IgD-negative memory B cell (primary cell): ENCODE measurements at regions not wholly inside any gene's neighbourhood (a gene's known extent, or its start where the extent isn't known, plus 50 kb on each side); places are given as distances from the start of the nearest gene placed in this dataset.

Source experiments
- H3K27ac Mint-ChIP-seq, 3 donors: one replicate each; pipeline ENCODE4 v1.8.0; 2020 to 2022; ENCODE audit warnings: mild to moderate bottlenecking in 3 of 3, mixed read lengths in 3 of 3, moderate library complexity in 1 of 3
- H3K27me3 Mint-ChIP-seq: one replicate; pipeline ENCODE4 v1.8.0; 2021; ENCODE audit warnings: mixed read lengths
- H3K36me3 Mint-ChIP-seq: one replicate; pipeline ENCODE4 v1.8.0; 2020; ENCODE audit warnings: mild to moderate bottlenecking, mixed read lengths
- H3K4me1 Mint-ChIP-seq, 3 donors: one replicate each; pipeline ENCODE4 v1.8.0; 2020 to 2022; ENCODE audit warnings: mixed read lengths in 3 of 3, mild to moderate bottlenecking in 1 of 3
- H3K4me3 Mint-ChIP-seq, 4 donors: one replicate each; pipeline ENCODE4 v1.8.0; 2020 to 2022; ENCODE audit warnings: mild to moderate bottlenecking in 4 of 4, mixed read lengths in 4 of 4, moderate library complexity in 3 of 4
- H3K9me3 Mint-ChIP-seq, 3 donors: one replicate each; pipeline ENCODE4 v1.8.0; 2020 to 2021; ENCODE audit warnings: mixed read lengths in 3 of 3, mild to moderate bottlenecking in 1 of 3

- peaks cover 1% of the 10 kb centered on the region for H3K27me3 Mint-ChIP-seq
- no peak overlapping the region for H3K4me3 Mint-ChIP-seq
- no peak overlapping the region for H3K27ac Mint-ChIP-seq
- peaks cover 0 to 2% (median 0%) of the 10 kb centered on the region in 3 donors for H3K9me3 Mint-ChIP-seq
- peaks cover 1 to 6% (median 3%) of the 10 kb centered on the region in 3 donors for H3K4me1 Mint-ChIP-seq
- peaks cover 3% of the 10 kb centered on the region for H3K36me3 Mint-ChIP-seq
Observed at GRCh38 chr13:77443511-77443910, 92.0 kb upstream of the SCEL start.

GRCh38 chr13:77437267-77437666 lies 98.2 kb upstream of the SCEL start:
- Mint-ChIP-seq H3K4me3 (no peak overlapping the region), H3K4me1 (peaks cover 3 to 8% (median 8%) of the 10 kb centered on the region in 3 donors), H3K36me3 (peaks cover 4% of the 10 kb centered on the region), H3K27me3 (no peaks in the 10 kb centered on the region), H3K27ac (no peak overlapping the region), H3K9me3 (peaks cover 0 to 4% (median 0%) of the 10 kb centered on the region in 3 donors)

GRCh38 chr13:77434289-77434688 lies 101.2 kb upstream of the SCEL start:
- Mint-ChIP-seq H3K27ac (no peak overlapping the region), H3K27me3 (no peaks in the 10 kb centered on the region), H3K36me3 (peaks cover 2% of the 10 kb centered on the region), H3K4me1 (peaks cover 24 to 29% (median 25%) of the 10 kb centered on the region in 3 donors), H3K9me3 (peaks cover 0 to 2% (median 0%) of the 10 kb centered on the region in 3 donors), H3K4me3 (no peak overlapping the region)

GRCh38 chr13:77431449-77431848 lies 104.1 kb upstream of the SCEL start:
- H3K27ac Mint-ChIP-seq, result peak overlapping the region in 1 of 3 donors; percentile 49
- H3K4me3 Mint-ChIP-seq, result no peak overlapping the region
- H3K4me1 Mint-ChIP-seq, result peaks cover 32 to 36% (median 36%) of the 10 kb centered on the region in 3 donors
- no peaks in the 10 kb centered on the region for H3K27me3 Mint-ChIP-seq
- H3K9me3 Mint-ChIP-seq, result no peaks in the 10 kb centered on the region
- peaks cover 1% of the 10 kb centered on the region for H3K36me3 Mint-ChIP-seq

DNA sequence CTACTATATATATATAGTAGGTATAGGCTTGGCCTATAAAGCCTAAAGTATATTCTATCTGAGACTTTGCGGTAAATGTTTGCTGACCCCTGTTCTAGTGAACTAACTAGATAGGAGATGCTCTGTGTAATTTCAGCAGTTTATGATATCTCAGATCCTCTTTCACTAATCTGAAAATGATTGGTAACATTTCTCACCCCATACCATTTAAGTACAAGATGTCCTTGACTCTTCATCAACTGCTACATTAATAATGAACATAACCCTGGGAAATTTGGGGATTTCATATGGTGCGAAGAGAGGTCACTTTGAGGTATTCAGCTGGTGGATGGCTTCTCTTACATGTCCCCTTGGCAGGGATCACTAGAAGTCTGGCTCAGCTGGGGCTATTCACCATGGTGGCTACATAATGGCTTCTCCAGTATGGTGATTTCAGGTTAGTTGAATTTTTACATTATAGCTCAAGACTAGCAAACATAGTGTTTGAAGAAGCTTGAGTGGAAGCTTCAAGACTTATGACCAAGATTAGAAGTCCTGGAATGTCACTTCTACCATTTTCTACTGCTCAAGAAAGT lies 103.6 kb upstream of the MYCBP2 start:
- H3K27me3 Mint-ChIP-seq, result no peaks in the 10 kb centered on the region
- H3K4me1 Mint-ChIP-seq, result peaks cover 32 to 36% (median 36%) of the 10 kb centered on the region in 3 donors
- H3K4me3 Mint-ChIP-seq, result peak overlapping the region in 1 of 4 donors; percentile 41
- no peaks in the 10 kb centered on the region for H3K9me3 Mint-ChIP-seq
- H3K36me3 Mint-ChIP-seq, result no peaks in the 10 kb centered on the region
- H3K27ac Mint-ChIP-seq, result peak overlapping the region in 2 of 3 donors; percentile 23 to 49

GRCh38 chr13:77429320-77430142 lies 102.6 kb upstream of the MYCBP2 start:
- Mint-ChIP-seq H3K36me3 (no peaks in the 10 kb centered on the region), H3K27ac (peak overlapping the region; percentile 25 to 94 (median 37)), H3K4me1 (peaks cover 32 to 36% (median 35%) of the 10 kb centered on the region in 3 donors), H3K4me3 (peak overlapping the region; percentile 5 to 90 (median 43)), H3K27me3 (no peaks in the 10 kb centered on the region), H3K9me3 (no peaks in the 10 kb centered on the region)

DNA sequence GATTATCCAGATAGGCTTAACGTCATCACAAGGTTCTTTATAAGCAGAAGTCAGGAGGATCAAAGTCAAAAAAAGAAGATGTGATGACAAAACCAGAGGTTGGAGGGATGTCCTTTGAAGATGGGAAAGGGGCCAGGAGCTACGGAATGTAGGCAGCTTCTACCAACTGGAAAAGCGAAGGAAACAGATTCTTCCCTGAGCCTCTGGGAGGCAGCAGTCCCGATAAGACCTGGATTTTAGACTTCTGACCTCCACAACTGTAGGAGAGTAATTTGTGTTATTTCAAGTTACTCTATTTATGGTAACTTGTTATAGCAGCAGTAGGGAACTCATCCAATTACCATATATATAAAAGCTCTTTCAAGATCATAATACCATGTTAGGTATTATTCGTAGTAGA lies 98.8 kb upstream of the MYCBP2 start:
- H3K27ac Mint-ChIP-seq, result no peak overlapping the region
- H3K9me3 Mint-ChIP-seq, result no peaks in the 10 kb centered on the region
- no peaks in the 10 kb centered on the region for H3K36me3 Mint-ChIP-seq
- peaks cover 20 to 21% (median 21%) of the 10 kb centered on the region in 3 donors for H3K4me1 Mint-ChIP-seq
- no peaks in the 10 kb centered on the region for H3K27me3 Mint-ChIP-seq
- no peak overlapping the region for H3K4me3 Mint-ChIP-seq

GRCh38 chr13:77423296-77423695 lies 96.4 kb upstream of the MYCBP2 start:
- Mint-ChIP-seq H3K36me3 (peaks cover 1% of the 10 kb centered on the region), H3K27me3 (no peaks in the 10 kb centered on the region), H3K4me3 (no peak overlapping the region), H3K27ac (no peak overlapping the region), H3K9me3 (no peaks in the 10 kb centered on the region), H3K4me1 (peaks cover 1 to 9% (median 5%) of the 10 kb centered on the region in 3 donors)

- Mint-ChIP-seq H3K4me3 (no peak overlapping the region), H3K27me3 (no peaks in the 10 kb centered on the region), H3K36me3 (peaks cover 1% of the 10 kb centered on the region), H3K4me1 (peaks cover 1 to 6% (median 4%) of the 10 kb centered on the region in 3 donors), H3K27ac (no peak overlapping the region), H3K9me3 (no peaks in the 10 kb centered on the region)
Observed at GRCh38 chr13:77422724-77423123, 95.8 kb upstream of the MYCBP2 start.

- Mint-ChIP-seq H3K4me1 (peaks cover 26 to 33% (median 33%) of the 10 kb centered on the region in 3 donors), H3K9me3 (no peaks in the 10 kb centered on the region), H3K27ac (no peak overlapping the region), H3K36me3 (peaks cover 3% of the 10 kb centered on the region), H3K27me3 (no peaks in the 10 kb centered on the region), H3K4me3 (no peak overlapping the region)
Observed at GRCh38 chr13:77417897-77418296, 91.0 kb upstream of the MYCBP2 start.

GRCh38 chr13:77416666-77417212 lies 89.8 kb upstream of the MYCBP2 start:
- Mint-ChIP-seq H3K9me3 (no peaks in the 10 kb centered on the region), H3K27ac (peak overlapping the region in 1 of 3 donors; percentile 32), H3K27me3 (no peaks in the 10 kb centered on the region), H3K36me3 (peaks cover 3% of the 10 kb centered on the region), H3K4me3 (peak overlapping the region in 1 of 4 donors; percentile 74), H3K4me1 (peaks cover 26 to 33% (median 33%) of the 10 kb centered on the region in 3 donors)

DNA sequence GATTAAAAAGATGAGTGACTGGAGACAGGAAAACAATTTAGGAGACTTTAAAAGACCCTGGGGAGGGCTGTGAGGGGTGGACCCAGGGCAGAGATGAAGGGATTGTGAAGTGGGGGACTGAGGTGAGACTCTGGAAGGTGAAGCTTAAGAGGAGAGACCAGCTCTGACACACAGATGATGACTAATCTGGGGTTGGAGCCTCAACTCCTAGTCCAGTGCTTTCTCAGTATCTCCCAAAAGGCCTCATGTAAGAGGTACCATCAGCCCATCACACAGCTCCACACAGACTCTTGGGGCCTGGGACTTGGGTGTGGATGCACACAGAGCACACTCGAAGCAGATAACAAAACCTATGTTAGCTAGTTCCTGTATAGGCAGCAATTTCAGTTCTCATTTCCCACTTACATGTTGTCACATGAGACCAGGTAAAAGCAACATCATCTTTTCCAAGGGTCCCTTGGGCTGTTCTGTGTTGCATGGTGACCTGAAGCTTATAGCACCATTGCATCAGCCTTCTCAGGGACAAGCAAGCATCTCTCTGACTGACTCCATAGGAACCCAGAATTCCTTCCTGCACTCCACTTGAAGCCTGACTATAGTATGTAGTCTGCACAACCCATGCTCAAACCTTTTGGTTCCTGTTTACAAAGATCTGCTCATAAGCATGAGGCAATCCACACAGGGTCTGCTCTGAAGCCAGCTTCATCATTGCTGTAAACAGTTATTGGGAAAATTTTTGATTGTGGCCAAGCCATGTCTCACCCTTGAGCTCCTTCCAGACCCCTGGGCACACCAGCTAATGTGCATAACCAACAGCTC lies 88.6 kb upstream of the MYCBP2 start:
- H3K4me3 Mint-ChIP-seq, result peak overlapping the region in 2 of 4 donors; percentile 68 to 73
- H3K36me3 Mint-ChIP-seq, result peaks cover 3% of the 10 kb centered on the region
- H3K4me1 Mint-ChIP-seq, result peaks cover 26 to 35% (median 33%) of the 10 kb centered on the region in 3 donors
- H3K27ac Mint-ChIP-seq, result peak overlapping the region; percentile 5 to 74 (median 38)
- no peaks in the 10 kb centered on the region for H3K27me3 Mint-ChIP-seq
- H3K9me3 Mint-ChIP-seq, result peaks cover 0 to under 1% (median 0%) of the 10 kb centered on the region in 3 donors

GRCh38 chr13:77412860-77413259 lies 86.0 kb upstream of the MYCBP2 start:
- Mint-ChIP-seq H3K36me3 (peaks cover 2% of the 10 kb centered on the region), H3K27me3 (no peaks in the 10 kb centered on the region), H3K4me1 (peaks cover 26 to 33% (median 29%) of the 10 kb centered on the region in 3 donors), H3K27ac (no peak overlapping the region), H3K4me3 (no peak overlapping the region), H3K9me3 (peaks cover 0 to 2% (median 0%) of the 10 kb centered on the region in 3 donors)

DNA sequence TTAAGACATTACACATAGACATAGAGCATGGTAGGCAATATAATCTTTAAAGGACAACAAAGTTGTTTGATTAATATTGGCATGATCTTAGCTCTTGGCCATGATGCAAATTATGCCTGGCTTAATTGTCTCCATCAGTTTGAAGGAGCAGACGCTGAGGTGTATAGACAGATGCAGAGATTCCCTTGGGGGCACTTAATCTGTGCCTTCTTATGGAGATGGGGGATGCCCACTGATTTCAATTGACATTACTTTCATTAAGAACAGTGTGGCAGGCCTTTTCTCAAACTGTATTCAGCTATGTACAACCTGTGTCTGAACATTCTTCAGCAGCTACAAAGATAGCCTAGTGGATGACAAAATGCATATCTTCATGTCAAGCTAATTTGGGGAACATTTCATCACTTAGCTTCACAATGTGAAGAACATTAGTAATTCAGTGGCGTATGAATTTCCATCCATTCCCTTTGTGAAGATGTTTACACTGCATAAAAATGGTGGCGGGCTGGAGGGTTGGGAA lies 85.3 kb upstream of the MYCBP2 start:
- no peaks in the 10 kb centered on the region for H3K27me3 Mint-ChIP-seq
- H3K4me3 Mint-ChIP-seq, result no peak overlapping the region
- no peak overlapping the region for H3K27ac Mint-ChIP-seq
- H3K9me3 Mint-ChIP-seq, result peaks cover 0 to 2% (median 0%) of the 10 kb centered on the region in 3 donors
- peaks cover 24 to 29% (median 26%) of the 10 kb centered on the region in 3 donors for H3K4me1 Mint-ChIP-seq
- H3K36me3 Mint-ChIP-seq, result no peaks in the 10 kb centered on the region
